GM23248 (cell line): ENCODE measurements at regions not wholly inside any gene's neighbourhood (a gene's known extent, or its start where the extent isn't known, plus 50 kb on each side); places are given as distances from the start of the nearest gene placed in this dataset.

ENCODE experiments used
- DNase-seq: peaks from one replicate; pipeline ENCODE4 v3.0.0-alpha.2; 2015
- H2AFZ ChIP-seq: fragments of 200-600 bp; sonication (generic); 2 replicates; pipeline ENCODE4 v1.6.1; 2016; ENCODE audit warnings: antibody characterized with exemption
- H3F3A ChIP-seq: fragments of 200-600 bp; sonication (generic); 2 replicates; pipeline ENCODE4 v1.6.1; 2016; ENCODE audit warnings: mild to moderate bottlenecking, antibody characterized with exemption, mixed run types; ENCODE audit not compliant: insufficient read depth
- H3K27ac ChIP-seq: fragments of 200-600 bp; sonication (generic); 2 replicates; pipeline ENCODE4 v1.5.1; 2016; ENCODE audit warnings: mild to moderate bottlenecking
- H3K27me3 ChIP-seq: fragments of 200-600 bp; sonication (generic); replicated peaks from 2 replicates; pipeline ENCODE4 v1.6.1; 2016; ENCODE audit warnings: mild to moderate bottlenecking; ENCODE audit not compliant: insufficient read depth
- H3K36me3 ChIP-seq: fragments of 200-600 bp; sonication (generic); 2 replicates; pipeline ENCODE4 v1.6.1; 2016; ENCODE audit warnings: low read depth, mild to moderate bottlenecking
- H3K4me1 ChIP-seq: fragments of 200-600 bp; sonication (generic); 2 replicates; pipeline ENCODE4 v1.6.1; 2016; ENCODE audit warnings: mild to moderate bottlenecking; ENCODE audit not compliant: insufficient read depth
- H3K4me2 ChIP-seq: fragments of 200-600 bp; sonication (generic); one replicate; pipeline ENCODE4 v1.6.1; 2016; ENCODE audit warnings: mild to moderate bottlenecking; ENCODE audit not compliant: unreplicated experiment
- H3K4me3 ChIP-seq: fragments of 200-600 bp; sonication (generic); 2 replicates; pipeline ENCODE4 v1.5.1; 2016; ENCODE audit warnings: mild to moderate bottlenecking
- H3K79me2 ChIP-seq: fragments of 200-600 bp; sonication (generic); 2 replicates; pipeline ENCODE4 v1.6.1; 2016; ENCODE audit warnings: mild to moderate bottlenecking; ENCODE audit not compliant: insufficient read depth
- H3K9ac ChIP-seq: fragments of 200-600 bp; sonication (generic); 2 replicates; pipeline ENCODE4 v1.6.1; 2016; ENCODE audit warnings: mild to moderate bottlenecking
- H3K9me2 ChIP-seq: fragments of 200-600 bp; sonication (generic); 2 replicates; pipeline ENCODE4 v1.6.1; 2016; ENCODE audit warnings: mixed run types, mild to moderate bottlenecking, moderate library complexity; ENCODE audit not compliant: insufficient read depth
- H3K9me3 ChIP-seq: fragments of 200-600 bp; sonication (generic); one replicate; pipeline ENCODE4 v1.6.1; 2017; ENCODE audit warnings: low read depth
- H4K20me1 ChIP-seq: fragments of 200-600 bp; sonication (generic); 2 replicates; pipeline ENCODE4 v1.6.0; 2016; ENCODE audit not compliant: insufficient read depth
- EZH2 ChIP-seq: fragments of 200-600 bp; sonication (generic); IDR thresholded peaks from 2 replicates; pipeline ENCODE4 v1.6.1; 2018; ENCODE audit warnings: antibody characterized with exemption, mild to moderate bottlenecking; ENCODE audit not compliant: insufficient read depth, poor library complexity, severe bottlenecking
- EZH2phosphoT487 ChIP-seq: fragments of 200-600 bp; sonication (generic); IDR thresholded peaks from 2 replicates; pipeline ENCODE4 v1.6.1; 2018; ENCODE audit warnings: antibody characterized with exemption, moderate library complexity, mild to moderate bottlenecking, low read depth; ENCODE audit not compliant: insufficient read depth
- WGBS, 2 experiments: methylation state at CpG; one replicate each; pipeline ENCODE4 v1.1.6; 2015 to 2017; ENCODE audit warnings: low lambda C conversion rate in 2 of 2, low coverage in 1 of 2; ENCODE audit errors: missing lambda C conversion rate in 2 of 2; 5-methylcytosine and 5-hydroxymethylcytosine counted together
- in situ Hi-C: fragments of 300-500 bp; cut with MboI; formaldehyde crosslinking; loops from 2 replicates; pipeline ENCODE4 v1.15.0; 2020

GRCh38 chr10:21403256-21404015 lies 122.0 kb downstream of the SKIDA1 start:
- no peak overlapping the region for H3K27ac ChIP-seq
- no peaks in the 10 kb centered on the region for H3K79me2 ChIP-seq
- H3K36me3 ChIP-seq = no peaks in the 10 kb centered on the region
- H4K20me1 ChIP-seq = no peaks in the 10 kb centered on the region
- WGBS, 2 experiments = 86 to 94% methylated on average over 8 of the region's 8 CpGs
- H3K4me3 ChIP-seq = no peak overlapping the region
- DNase-seq = no peak
- H3K4me2 ChIP-seq = no peak overlapping the region
- no peaks in the 10 kb centered on the region for H3K27me3 ChIP-seq
- H3K9me3 ChIP-seq = no peaks in the 10 kb centered on the region
- in situ Hi-C loops = no loop called here
- H3K9ac ChIP-seq = no peak overlapping the region
- H3K4me1 ChIP-seq = peaks cover 20% of the 10 kb centered on the region
- peaks cover 11% of the 10 kb centered on the region for H3F3A ChIP-seq
- no peak overlapping the region for H2AFZ ChIP-seq
- H3K9me2 ChIP-seq = no peaks in the 10 kb centered on the region
- TF ChIP-seq EZH2phosphoT487 (no peak), EZH2 (no peak)

GRCh38 chr10:21402606-21403083 lies 122.8 kb downstream of the SKIDA1 start:
- Histone ChIP-seq H3K9me2 (no peaks in the 10 kb centered on the region), H3K27me3 (no peaks in the 10 kb centered on the region), H3K4me2 (no peak overlapping the region), H3F3A (peaks cover 11% of the 10 kb centered on the region), H4K20me1 (no peaks in the 10 kb centered on the region), H3K27ac (no peak overlapping the region), H2AFZ (no peak overlapping the region), H3K79me2 (no peaks in the 10 kb centered on the region), H3K9me3 (no peaks in the 10 kb centered on the region), H3K4me3 (no peak overlapping the region), H3K36me3 (no peaks in the 10 kb centered on the region), H3K9ac (no peak overlapping the region), H3K4me1 (peaks cover 23% of the 10 kb centered on the region)
- peak; percentile 17 for DNase-seq
- 54% methylated on average over 4 of the region's 4 CpGs for WGBS, 2 experiments
- in situ Hi-C loops = no loop called here
- TF ChIP-seq EZH2 = no peak
- TF ChIP-seq EZH2phosphoT487 = no peak

- H3K79me2 ChIP-seq = no peaks in the 10 kb centered on the region
- no peak overlapping the region for H3K4me2 ChIP-seq
- no peak overlapping the region for H3K27ac ChIP-seq
- H3K4me1 ChIP-seq = peaks cover 23% of the 10 kb centered on the region
- no peak overlapping the region for H3K9ac ChIP-seq
- H3K9me3 ChIP-seq = no peaks in the 10 kb centered on the region
- no peak overlapping the region for H2AFZ ChIP-seq
- no peak for TF ChIP-seq EZH2phosphoT487
- TF ChIP-seq EZH2 = no peak
- H3K9me2 ChIP-seq = no peaks in the 10 kb centered on the region
- WGBS, 2 experiments = 94 to 100% methylated on average over 2 of the region's 2 CpGs
- H3K4me3 ChIP-seq = no peak overlapping the region
- no peaks in the 10 kb centered on the region for H3K27me3 ChIP-seq
- no peaks in the 10 kb centered on the region for H4K20me1 ChIP-seq
- H3F3A ChIP-seq = peaks cover 11% of the 10 kb centered on the region
- in situ Hi-C loops = no loop called here
- H3K36me3 ChIP-seq = no peaks in the 10 kb centered on the region
- peak; percentile 38 for DNase-seq
Observed at GRCh38 chr10:21401196-21401595, 124.3 kb downstream of the SKIDA1 start.

GRCh38 chr10:21399392-21400035 lies 126.0 kb downstream of the SKIDA1 start:
- WGBS, 2 experiments = 12 to 19% methylated on average over 6 of the region's 6 CpGs

More at GRCh38 chr10:21399392-21400035, 126.0 kb downstream of the SKIDA1 start:
- in situ Hi-C loops = no loop called here
- TF ChIP-seq EZH2phosphoT487 = no peak
- TF ChIP-seq EZH2 = no peak
- Histone ChIP-seq H2AFZ (peak overlapping the region; percentile 1; the same call in 1 of the 2 replicates), H3K4me1 (peaks cover 23% of the 10 kb centered on the region), H3K27me3 (no peaks in the 10 kb centered on the region), H3K79me2 (no peaks in the 10 kb centered on the region), H3K36me3 (no peaks in the 10 kb centered on the region), H3K4me2 (peak overlapping the region; percentile 54), H3K9ac (no peak overlapping the region), H4K20me1 (no peaks in the 10 kb centered on the region), H3K4me3 (no peak overlapping the region), H3K27ac (no peak overlapping the region; the same call in 1 of the 2 replicates), H3K9me3 (no peaks in the 10 kb centered on the region), H3K9me2 (no peaks in the 10 kb centered on the region), H3F3A (peaks cover 11% of the 10 kb centered on the region)
- peak; percentile 91 for DNase-seq
